ENCODE measurements at regions not wholly inside any gene's neighbourhood (a gene's known extent, or its start where the extent isn't known, plus 50 kb on each side); places are given as distances from the start of the nearest gene placed in this dataset.

DNA sequence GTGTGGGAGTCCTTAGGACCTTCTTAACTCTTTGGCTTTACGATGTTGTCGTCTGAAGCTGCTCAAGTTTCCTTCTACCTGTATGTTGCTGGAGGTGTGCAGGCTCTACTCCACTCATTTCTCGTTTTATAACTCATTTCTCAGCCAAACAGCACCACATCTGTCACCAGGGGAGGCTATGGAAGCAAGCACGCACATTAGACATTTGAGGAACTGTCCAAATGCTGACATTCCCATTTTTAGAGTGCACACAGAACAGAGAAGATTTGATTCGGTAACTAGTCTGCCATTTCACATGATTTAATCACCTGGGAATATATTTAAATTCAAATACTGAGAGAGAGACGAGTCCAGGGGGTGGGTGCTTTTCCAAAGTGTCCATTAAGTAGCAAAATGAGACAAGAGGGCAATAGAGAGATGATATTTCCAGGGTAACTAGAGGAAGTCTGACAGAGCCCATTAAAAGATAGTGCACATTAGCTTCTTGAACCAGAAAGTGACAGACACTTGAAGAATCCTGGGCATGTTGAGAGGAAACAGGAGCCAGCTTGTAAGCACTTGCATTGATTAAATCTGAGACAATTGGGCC lies 793.3 kb downstream of the TDRD15 start:
- H3K27ac ChIP-seq (ENCODE audit: extremely low read depth, low read depth, low read length), result no peak overlapping the region
- no peaks in the 10 kb centered on the region for H3K4me1 ChIP-seq (ENCODE audit: control insufficient read depth, insufficient read depth, low read length)
- H3K9me3 ChIP-seq (ENCODE audit: control insufficient read depth, insufficient read depth, low read depth, low read length), result no peaks in the 10 kb centered on the region
- TF ChIP-seq, protein P1, sequence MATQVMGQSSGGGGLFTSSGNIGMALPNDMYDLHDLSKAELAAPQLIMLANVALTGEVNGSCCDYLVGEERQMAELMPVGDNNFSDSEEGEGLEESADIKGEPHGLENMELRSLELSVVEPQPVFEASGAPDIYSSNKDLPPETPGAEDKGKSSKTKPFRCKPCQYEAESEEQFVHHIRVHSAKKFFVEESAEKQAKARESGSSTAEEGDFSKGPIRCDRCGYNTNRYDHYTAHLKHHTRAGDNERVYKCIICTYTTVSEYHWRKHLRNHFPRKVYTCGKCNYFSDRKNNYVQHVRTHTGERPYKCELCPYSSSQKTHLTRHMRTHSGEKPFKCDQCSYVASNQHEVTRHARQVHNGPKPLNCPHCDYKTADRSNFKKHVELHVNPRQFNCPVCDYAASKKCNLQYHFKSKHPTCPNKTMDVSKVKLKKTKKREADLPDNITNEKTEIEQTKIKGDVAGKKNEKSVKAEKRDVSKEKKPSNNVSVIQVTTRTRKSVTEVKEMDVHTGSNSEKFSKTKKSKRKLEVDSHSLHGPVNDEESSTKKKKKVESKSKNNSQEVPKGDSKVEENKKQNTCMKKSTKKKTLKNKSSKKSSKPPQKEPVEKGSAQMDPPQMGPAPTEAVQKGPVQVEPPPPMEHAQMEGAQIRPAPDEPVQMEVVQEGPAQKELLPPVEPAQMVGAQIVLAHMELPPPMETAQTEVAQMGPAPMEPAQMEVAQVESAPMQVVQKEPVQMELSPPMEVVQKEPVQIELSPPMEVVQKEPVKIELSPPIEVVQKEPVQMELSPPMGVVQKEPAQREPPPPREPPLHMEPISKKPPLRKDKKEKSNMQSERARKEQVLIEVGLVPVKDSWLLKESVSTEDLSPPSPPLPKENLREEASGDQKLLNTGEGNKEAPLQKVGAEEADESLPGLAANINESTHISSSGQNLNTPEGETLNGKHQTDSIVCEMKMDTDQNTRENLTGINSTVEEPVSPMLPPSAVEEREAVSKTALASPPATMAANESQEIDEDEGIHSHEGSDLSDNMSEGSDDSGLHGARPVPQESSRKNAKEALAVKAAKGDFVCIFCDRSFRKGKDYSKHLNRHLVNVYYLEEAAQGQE (tag by site-specific recombination; IDR thresholded peaks at IDR 0.05), result peak; percentile 81
- no peak for TF ChIP-seq MEIS1 (CRISPR knock-in tag; IDR thresholded peaks at IDR 0.05; ENCODE audit: borderline replicate concordance)
- no peaks in the 10 kb centered on the region for H3K36me3 ChIP-seq (ENCODE audit: control insufficient read depth in 2 of 2, insufficient read depth in 1 of 2, low read length in 2 of 2)
- ChIA-PET CTCF (no interaction called here), POLR2A (no interaction called here)
- H3K4me3 ChIP-seq (ENCODE audit: low read depth, low read length), result no peak overlapping the region

DNA sequence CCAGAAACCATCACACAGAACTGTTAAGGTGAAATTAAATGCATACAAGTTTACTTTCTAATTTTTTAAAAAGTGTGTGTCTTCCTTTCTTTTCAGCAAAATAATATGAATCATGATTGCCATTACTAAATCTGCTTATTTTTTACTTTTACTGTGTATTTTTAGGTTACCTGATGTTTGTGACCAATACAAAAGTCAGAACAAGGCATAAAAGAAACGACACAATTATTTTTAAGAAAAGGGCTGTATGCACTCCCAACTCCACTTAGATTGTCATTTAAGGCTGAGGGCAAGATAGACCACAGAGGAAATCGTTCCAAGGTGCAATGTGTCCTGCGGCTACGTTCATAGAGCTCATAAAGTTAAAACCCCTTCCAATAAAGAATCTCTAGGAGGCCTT lies 797.0 kb downstream of the TDRD15 start:
- H3K27ac ChIP-seq (ENCODE audit: extremely low read depth, low read depth, low read length), result no peak overlapping the region
- H3K4me3 ChIP-seq (ENCODE audit: low read depth, low read length), result no peak overlapping the region
- no peaks in the 10 kb centered on the region for H3K36me3 ChIP-seq (ENCODE audit: control insufficient read depth in 2 of 2, insufficient read depth in 1 of 2, low read length in 2 of 2)
- ChIA-PET POLR2A (no interaction called here), CTCF (no interaction called here)
- no peaks in the 10 kb centered on the region for H3K4me1 ChIP-seq (ENCODE audit: control insufficient read depth, insufficient read depth, low read length)
- H3K9me3 ChIP-seq (ENCODE audit: control insufficient read depth, insufficient read depth, low read depth, low read length), result no peaks in the 10 kb centered on the region
- TF ChIP-seq, protein P2, sequence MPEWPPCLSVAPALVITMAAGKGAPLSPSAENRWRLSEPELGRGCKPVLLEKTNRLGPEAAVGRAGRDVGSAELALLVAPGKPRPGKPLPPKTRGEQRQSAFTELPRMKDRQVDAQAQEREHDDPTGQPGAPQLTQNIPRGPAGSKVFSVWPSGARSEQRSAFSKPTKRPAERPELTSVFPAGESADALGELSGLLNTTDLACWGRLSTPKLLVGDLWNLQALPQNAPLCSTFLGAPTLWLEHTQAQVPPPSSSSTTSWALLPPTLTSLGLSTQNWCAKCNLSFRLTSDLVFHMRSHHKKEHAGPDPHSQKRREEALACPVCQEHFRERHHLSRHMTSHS (tag by site-specific recombination; IDR thresholded peaks at IDR 0.05), result no peak
- TF ChIP-seq, protein P3, sequence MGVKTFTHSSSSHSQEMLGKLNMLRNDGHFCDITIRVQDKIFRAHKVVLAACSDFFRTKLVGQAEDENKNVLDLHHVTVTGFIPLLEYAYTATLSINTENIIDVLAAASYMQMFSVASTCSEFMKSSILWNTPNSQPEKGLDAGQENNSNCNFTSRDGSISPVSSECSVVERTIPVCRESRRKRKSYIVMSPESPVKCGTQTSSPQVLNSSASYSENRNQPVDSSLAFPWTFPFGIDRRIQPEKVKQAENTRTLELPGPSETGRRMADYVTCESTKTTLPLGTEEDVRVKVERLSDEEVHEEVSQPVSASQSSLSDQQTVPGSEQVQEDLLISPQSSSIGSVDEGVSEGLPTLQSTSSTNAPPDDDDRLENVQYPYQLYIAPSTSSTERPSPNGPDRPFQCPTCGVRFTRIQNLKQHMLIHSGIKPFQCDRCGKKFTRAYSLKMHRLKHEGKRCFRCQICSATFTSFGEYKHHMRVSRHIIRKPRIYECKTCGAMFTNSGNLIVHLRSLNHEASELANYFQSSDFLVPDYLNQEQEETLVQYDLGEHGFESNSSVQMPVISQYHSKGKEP (tag by site-specific recombination; IDR thresholded peaks at IDR 0.05), result no peak
- no peak for TF ChIP-seq ZNF473 (tag by site-specific recombination; IDR thresholded peaks at IDR 0.05)
- TF ChIP-seq, protein P4, sequence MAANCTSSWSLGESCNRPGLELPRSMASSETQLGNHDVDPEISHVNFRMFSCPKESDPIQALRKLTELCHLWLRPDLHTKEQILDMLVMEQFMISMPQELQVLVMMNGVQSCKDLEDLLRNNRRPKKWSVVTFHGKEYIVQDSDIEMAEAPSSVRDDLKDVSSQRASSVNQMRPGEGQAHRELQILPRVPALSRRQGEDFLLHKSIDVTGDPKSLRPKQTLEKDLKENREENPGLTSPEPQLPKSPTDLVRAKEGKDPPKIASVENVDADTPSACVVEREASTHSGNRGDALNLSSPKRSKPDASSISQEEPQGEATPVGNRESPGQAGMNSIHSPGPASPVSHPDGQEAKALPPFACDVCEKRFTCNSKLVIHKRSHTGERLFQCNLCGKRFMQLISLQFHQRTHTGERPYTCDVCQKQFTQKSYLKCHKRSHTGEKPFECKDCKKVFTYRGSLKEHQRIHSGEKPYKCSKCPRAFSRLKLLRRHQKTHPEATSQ (tag by site-specific recombination; IDR thresholded peaks at IDR 0.05), result no peak
- TF ChIP-seq ZNF843 (tag by site-specific recombination; IDR thresholded peaks at IDR 0.05), result no peak
- no peak for TF ChIP-seq ZFP41 (tag by site-specific recombination; IDR thresholded peaks at IDR 0.05; ENCODE audit: borderline replicate concordance)
- TF ChIP-seq, protein P5, sequence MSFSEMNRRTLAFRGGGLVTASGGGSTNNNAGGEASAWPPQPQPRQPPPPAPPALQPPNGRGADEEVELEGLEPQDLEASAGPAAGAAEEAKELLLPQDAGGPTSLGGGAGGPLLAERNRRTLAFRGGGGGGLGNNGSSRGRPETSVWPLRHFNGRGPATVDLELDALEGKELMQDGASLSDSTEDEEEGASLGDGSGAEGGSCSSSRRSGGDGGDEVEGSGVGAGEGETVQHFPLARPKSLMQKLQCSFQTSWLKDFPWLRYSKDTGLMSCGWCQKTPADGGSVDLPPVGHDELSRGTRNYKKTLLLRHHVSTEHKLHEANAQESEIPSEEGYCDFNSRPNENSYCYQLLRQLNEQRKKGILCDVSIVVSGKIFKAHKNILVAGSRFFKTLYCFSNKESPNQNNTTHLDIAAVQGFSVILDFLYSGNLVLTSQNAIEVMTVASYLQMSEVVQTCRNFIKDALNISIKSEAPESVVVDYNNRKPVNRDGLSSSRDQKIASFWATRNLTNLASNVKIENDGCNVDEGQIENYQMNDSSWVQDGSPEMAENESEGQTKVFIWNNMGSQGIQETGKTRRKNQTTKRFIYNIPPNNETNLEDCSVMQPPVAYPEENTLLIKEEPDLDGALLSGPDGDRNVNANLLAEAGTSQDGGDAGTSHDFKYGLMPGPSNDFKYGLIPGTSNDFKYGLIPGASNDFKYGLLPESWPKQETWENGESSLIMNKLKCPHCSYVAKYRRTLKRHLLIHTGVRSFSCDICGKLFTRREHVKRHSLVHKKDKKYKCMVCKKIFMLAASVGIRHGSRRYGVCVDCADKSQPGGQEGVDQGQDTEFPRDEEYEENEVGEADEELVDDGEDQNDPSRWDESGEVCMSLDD (tag by site-specific recombination; IDR thresholded peaks at IDR 0.05), result no peak
- TF ChIP-seq TCF7L2 (IDR thresholded peaks at IDR 0.05; ENCODE audit: borderline replicate concordance, low read depth, low read length), result no peak
- TF ChIP-seq SP7 (tag by site-specific recombination; IDR thresholded peaks at IDR 0.05), result no peak
- TF ChIP-seq, protein P6, sequence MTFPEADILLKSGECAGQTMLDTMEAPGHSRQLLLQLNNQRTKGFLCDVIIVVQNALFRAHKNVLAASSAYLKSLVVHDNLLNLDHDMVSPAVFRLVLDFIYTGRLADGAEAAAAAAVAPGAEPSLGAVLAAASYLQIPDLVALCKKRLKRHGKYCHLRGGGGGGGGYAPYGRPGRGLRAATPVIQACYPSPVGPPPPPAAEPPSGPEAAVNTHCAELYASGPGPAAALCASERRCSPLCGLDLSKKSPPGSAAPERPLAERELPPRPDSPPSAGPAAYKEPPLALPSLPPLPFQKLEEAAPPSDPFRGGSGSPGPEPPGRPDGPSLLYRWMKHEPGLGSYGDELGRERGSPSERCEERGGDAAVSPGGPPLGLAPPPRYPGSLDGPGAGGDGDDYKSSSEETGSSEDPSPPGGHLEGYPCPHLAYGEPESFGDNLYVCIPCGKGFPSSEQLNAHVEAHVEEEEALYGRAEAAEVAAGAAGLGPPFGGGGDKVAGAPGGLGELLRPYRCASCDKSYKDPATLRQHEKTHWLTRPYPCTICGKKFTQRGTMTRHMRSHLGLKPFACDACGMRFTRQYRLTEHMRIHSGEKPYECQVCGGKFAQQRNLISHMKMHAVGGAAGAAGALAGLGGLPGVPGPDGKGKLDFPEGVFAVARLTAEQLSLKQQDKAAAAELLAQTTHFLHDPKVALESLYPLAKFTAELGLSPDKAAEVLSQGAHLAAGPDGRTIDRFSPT (tag by site-specific recombination; IDR thresholded peaks at IDR 0.05), result no peak
- no peak for TF ChIP-seq ZNF433 (tag by site-specific recombination; IDR thresholded peaks at IDR 0.05; ENCODE audit: low read depth)
- TF ChIP-seq ZNF654 (tag by site-specific recombination; IDR thresholded peaks at IDR 0.05; ENCODE audit: low read depth), result no peak
- TF ChIP-seq, protein P7, sequence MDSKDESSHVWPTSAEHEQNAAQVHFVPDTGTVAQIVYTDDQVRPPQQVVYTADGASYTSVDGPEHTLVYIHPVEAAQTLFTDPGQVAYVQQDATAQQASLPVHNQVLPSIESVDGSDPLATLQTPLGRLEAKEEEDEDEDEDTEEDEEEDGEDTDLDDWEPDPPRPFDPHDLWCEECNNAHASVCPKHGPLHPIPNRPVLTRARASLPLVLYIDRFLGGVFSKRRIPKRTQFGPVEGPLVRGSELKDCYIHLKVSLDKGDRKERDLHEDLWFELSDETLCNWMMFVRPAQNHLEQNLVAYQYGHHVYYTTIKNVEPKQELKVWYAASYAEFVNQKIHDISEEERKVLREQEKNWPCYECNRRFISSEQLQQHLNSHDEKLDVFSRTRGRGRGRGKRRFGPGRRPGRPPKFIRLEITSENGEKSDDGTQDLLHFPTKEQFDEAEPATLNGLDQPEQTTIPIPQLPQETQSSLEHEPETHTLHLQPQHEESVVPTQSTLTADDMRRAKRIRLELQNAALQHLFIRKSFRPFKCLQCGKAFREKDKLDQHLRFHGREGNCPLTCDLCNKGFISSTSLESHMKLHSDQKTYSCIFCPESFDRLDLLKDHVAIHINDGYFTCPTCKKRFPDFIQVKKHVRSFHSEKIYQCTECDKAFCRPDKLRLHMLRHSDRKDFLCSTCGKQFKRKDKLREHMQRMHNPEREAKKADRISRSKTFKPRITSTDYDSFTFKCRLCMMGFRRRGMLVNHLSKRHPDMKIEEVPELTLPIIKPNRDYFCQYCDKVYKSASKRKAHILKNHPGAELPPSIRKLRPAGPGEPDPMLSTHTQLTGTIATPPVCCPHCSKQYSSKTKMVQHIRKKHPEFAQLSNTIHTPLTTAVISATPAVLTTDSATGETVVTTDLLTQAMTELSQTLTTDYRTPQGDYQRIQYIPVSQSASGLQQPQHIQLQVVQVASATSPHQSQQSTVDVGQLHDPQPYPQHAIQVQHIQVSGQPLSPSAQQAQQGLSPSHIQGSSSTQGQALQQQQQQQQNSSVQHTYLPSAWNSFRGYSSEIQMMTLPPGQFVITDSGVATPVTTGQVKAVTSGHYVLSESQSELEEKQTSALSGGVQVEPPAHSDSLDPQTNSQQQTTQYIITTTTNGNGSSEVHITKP (tag by site-specific recombination; IDR thresholded peaks at IDR 0.05), result no peak

Measured in HEK293 (cell line).